HEK293T (cell line): ENCODE measurements at regions not wholly inside any gene's neighbourhood (a gene's known extent, or its start where the extent isn't known, plus 50 kb on each side); places are given as distances from the start of the nearest gene placed in this dataset.

Experiments used
- ARNT ChIP-seq: fragments of 450-650 bp; IDR thresholded peaks from 2 replicates; pipeline ENCODE4 v1.6.1; 2017; ENCODE audit warnings: mild to moderate bottlenecking
- BHLHE40 ChIP-seq: fragments of 450-650 bp; IDR thresholded peaks from 2 replicates; pipeline ENCODE4 v1.6.1; 2016; ENCODE audit warnings: mild to moderate bottlenecking, moderate library complexity, borderline replicate concordance
- ELF4 ChIP-seq: fragments of 450-650 bp; IDR thresholded peaks from 2 replicates; pipeline ENCODE4 v1.6.1; 2017; ENCODE audit warnings: antibody characterized with exemption
- FOXK2 ChIP-seq: fragments of 450-650 bp; IDR thresholded peaks from 2 replicates; pipeline ENCODE4 v1.6.1; 2016; ENCODE audit warnings: mild to moderate bottlenecking
- SUZ12 ChIP-seq: fragments of 450-650 bp; IDR thresholded peaks from 2 replicates; pipeline ENCODE4 v1.6.1; 2016; ENCODE audit warnings: mild to moderate bottlenecking

DNA sequence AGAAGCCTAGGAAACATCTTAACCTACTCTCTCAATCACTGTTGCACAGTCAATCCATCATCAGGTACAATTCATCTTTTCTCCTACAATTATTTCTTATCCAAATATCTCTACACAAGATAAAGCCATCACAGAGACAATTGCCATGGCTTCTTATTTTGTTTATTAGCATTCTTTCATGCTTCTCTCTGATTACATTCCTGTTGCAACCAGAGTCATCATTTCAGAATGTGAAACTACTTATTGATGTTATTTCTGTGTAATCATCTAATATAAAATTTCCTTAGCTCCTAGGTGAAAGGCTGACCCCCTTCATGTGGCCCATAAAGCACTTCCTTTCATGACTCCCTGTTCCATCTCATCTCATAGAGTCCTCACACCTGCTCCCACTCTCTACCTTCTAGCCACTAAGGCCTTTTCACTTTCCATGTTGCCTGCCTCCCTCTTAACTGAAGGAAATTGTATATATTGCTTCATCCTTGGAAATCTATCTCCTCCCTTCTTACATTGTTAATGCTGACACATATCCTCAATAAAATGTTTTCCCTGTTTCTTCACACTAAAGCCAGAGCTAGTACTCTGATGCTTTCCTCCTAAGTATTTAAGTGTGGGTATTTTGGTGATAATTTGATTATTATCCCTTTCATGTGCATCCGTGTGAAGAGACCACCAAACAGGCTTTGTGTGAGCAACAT is 829.9 kb downstream of the FAT4 start:
- TF ChIP-seq ARNT (no peak), BHLHE40 (no peak), FOXK2 (no peak), SUZ12 (no peak), ELF4 (no peak)
